ENCODE measurements at regions not wholly inside any gene's neighbourhood (a gene's known extent, or its start where the extent isn't known, plus 50 kb on each side); places are given as distances from the start of the nearest gene placed in this dataset.

DNA sequence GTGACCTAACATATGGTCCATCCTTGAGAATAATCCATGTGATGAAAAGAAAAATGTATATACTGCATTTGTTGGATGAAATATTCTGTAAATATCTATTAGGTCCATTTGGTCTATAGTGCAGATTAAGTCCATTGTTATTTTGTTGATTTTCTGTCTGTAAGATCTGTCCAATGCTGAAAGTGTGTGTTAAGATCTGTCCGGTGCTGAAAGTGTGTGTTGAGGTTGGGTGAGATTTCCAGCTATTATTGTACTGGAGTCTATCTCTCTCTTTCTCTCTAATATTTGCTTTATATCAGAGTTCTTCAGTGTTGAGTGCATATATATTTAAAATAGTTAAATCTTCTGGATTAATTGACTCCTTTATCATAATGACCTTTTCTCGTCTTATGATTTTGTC, 828.8 kb upstream of the CRIM1 start:
- TF ChIP-seq, protein P1, sequence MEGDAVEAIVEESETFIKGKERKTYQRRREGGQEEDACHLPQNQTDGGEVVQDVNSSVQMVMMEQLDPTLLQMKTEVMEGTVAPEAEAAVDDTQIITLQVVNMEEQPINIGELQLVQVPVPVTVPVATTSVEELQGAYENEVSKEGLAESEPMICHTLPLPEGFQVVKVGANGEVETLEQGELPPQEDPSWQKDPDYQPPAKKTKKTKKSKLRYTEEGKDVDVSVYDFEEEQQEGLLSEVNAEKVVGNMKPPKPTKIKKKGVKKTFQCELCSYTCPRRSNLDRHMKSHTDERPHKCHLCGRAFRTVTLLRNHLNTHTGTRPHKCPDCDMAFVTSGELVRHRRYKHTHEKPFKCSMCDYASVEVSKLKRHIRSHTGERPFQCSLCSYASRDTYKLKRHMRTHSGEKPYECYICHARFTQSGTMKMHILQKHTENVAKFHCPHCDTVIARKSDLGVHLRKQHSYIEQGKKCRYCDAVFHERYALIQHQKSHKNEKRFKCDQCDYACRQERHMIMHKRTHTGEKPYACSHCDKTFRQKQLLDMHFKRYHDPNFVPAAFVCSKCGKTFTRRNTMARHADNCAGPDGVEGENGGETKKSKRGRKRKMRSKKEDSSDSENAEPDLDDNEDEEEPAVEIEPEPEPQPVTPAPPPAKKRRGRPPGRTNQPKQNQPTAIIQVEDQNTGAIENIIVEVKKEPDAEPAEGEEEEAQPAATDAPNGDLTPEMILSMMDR (IDR thresholded peaks at IDR 0.05; ENCODE audit: unreplicated experiment) = no peak
- H3K4me3 Mint-ChIP-seq (ENCODE audit: unreplicated experiment) = no peak overlapping the region
- H3K4me1 Mint-ChIP-seq (ENCODE audit: unreplicated experiment) = no peaks in the 10 kb centered on the region
- peaks cover 8% of the 10 kb centered on the region for H3K36me3 Mint-ChIP-seq (ENCODE audit: low read depth, unreplicated experiment)
- DNase-seq (ENCODE audit: low spot score) = no peak
- H3K27me3 Mint-ChIP-seq (ENCODE audit: unreplicated experiment) = peaks cover 2% of the 10 kb centered on the region
- peaks cover 4% of the 10 kb centered on the region for H3K9me3 Mint-ChIP-seq (ENCODE audit: unreplicated experiment)
- no peak overlapping the region for H3K27ac Mint-ChIP-seq (ENCODE audit: unreplicated experiment)

DNA sequence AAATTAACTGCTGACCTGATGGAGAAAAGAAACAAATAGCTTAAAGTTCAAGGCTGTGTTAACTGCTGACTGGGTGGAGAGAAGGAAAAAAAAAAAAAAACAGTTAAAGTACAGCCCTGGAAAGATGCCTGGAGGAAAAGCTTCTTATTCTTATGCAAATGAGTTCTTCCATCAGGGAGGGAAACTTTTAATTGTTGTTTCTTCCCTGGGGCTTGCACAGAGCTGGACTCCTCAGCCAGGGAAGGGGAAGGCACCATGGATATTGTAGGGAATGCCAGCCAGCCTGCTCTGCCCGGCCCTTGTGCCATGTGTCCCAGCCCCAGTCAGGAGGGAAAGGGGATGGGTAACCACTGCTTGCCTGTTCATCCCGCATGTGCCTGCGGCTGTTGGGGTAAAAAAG, 833.1 kb upstream of the CRIM1 start:
- DNase-seq (ENCODE audit: low spot score) = no peak
- Mint-ChIP-seq H3K4me1 (ENCODE audit: unreplicated experiment) (no peaks in the 10 kb centered on the region), H3K27ac (ENCODE audit: unreplicated experiment) (no peak overlapping the region), H3K9me3 (ENCODE audit: unreplicated experiment) (peaks cover 3% of the 10 kb centered on the region), H3K4me3 (ENCODE audit: unreplicated experiment) (no peak overlapping the region), H3K36me3 (ENCODE audit: low read depth, unreplicated experiment) (no peaks in the 10 kb centered on the region), H3K27me3 (ENCODE audit: unreplicated experiment) (no peaks in the 10 kb centered on the region)
- TF ChIP-seq, protein P1 (IDR thresholded peaks at IDR 0.05; ENCODE audit: unreplicated experiment) = no peak

DNA sequence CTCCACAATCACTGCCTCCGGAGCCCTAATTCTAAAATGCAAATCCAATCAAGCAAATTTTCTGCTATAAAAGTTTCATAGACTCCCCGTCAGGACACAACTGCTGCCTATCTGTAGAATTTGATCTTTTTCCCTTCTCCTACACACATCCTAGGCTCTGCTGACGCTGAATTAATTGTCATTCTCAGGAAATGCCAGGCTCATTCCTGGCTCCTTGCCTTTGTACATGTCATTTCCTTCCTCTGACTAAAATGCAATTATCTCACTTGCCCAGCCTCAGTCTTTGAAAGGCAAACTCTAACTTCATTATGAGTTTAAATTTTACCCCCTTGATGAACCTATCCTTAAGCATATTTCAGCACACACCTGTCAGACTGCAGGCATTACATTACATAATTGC, 844.9 kb upstream of the CRIM1 start:
- DNase-seq (ENCODE audit: low spot score) = no peak
- H3K27me3 Mint-ChIP-seq (ENCODE audit: unreplicated experiment) = peaks cover 1% of the 10 kb centered on the region

DNA sequence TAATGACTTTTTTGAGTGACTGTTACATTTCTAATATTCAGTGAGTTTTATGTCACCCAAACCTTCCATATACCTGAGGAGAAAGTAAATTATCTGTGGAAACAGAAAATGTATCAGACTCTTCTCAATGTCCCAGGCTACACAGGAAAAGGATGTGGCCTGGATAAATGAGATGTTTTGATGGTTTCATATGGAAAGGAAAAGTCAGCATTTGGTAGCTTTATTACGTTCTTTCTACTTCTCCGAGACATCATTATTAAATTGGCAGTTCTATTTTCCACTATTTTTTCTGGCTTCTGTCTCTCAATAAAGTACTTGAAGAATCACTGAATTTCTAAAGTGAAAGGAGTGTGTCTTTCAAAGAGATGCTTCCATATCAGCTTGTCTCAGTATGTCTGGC, 847.0 kb upstream of the CRIM1 start:
- Mint-ChIP-seq H3K9me3 (ENCODE audit: unreplicated experiment) (no peaks in the 10 kb centered on the region), H3K27me3 (ENCODE audit: unreplicated experiment) (peaks cover 1% of the 10 kb centered on the region), H3K36me3 (ENCODE audit: low read depth, unreplicated experiment) (no peaks in the 10 kb centered on the region), H3K4me1 (ENCODE audit: unreplicated experiment) (peaks cover 13% of the 10 kb centered on the region), H3K27ac (ENCODE audit: unreplicated experiment) (no peak overlapping the region), H3K4me3 (ENCODE audit: unreplicated experiment) (no peak overlapping the region)
- TF ChIP-seq, protein P1 (IDR thresholded peaks at IDR 0.05; ENCODE audit: unreplicated experiment) = no peak
- no peak for DNase-seq (ENCODE audit: low spot score)

More for the DNA sequence above, 844.9 kb upstream of the CRIM1 start:
- H3K4me3 Mint-ChIP-seq (ENCODE audit: unreplicated experiment) = no peak overlapping the region
- H3K9me3 Mint-ChIP-seq (ENCODE audit: unreplicated experiment) = no peaks in the 10 kb centered on the region
- no peaks in the 10 kb centered on the region for H3K36me3 Mint-ChIP-seq (ENCODE audit: low read depth, unreplicated experiment)
- peak overlapping the region; percentile 15 for H3K27ac Mint-ChIP-seq (ENCODE audit: unreplicated experiment)
- TF ChIP-seq, protein P1 (IDR thresholded peaks at IDR 0.05; ENCODE audit: unreplicated experiment) = no peak
- peaks cover 13% of the 10 kb centered on the region for H3K4me1 Mint-ChIP-seq (ENCODE audit: unreplicated experiment)

DNA sequence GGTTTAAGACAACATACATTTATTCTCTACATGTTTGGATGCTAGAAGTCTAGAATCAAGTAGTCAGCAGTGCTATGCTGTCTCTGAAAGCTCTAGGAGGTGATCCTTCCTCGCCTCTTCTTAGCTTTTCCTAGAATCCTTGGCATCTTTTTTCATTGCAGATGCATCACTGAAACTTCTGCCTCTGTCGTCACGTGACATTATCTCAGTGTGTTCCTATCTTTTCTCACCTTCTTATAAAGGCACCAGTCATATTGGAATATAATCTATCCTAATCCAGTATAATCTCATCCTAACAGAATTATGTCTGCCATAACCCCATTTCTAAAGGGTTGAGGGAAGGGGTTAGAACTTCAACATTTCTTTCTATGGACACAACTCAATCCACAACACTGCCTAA, 851.2 kb upstream of the CRIM1 start:
- Mint-ChIP-seq H3K27ac (ENCODE audit: unreplicated experiment) (no peak overlapping the region), H3K9me3 (ENCODE audit: unreplicated experiment) (no peaks in the 10 kb centered on the region), H3K4me1 (ENCODE audit: unreplicated experiment) (peaks cover 11% of the 10 kb centered on the region), H3K36me3 (ENCODE audit: low read depth, unreplicated experiment) (no peaks in the 10 kb centered on the region), H3K27me3 (ENCODE audit: unreplicated experiment) (no peaks in the 10 kb centered on the region), H3K4me3 (ENCODE audit: unreplicated experiment) (no peak overlapping the region)
- TF ChIP-seq, protein P1 (IDR thresholded peaks at IDR 0.05; ENCODE audit: unreplicated experiment) = no peak
- DNase-seq (ENCODE audit: low spot score) = no peak
